GM23248 (cell line): ENCODE measurements at regions not wholly inside any gene's neighbourhood (a gene's known extent, or its start where the extent isn't known, plus 50 kb on each side); places are given as distances from the start of the nearest gene placed in this dataset.

Experiments
- DNase-seq: peaks from one replicate; pipeline ENCODE4 v3.0.0-alpha.2; 2015
- H2AFZ ChIP-seq: fragments of 200-600 bp; sonication (generic); 2 replicates; pipeline ENCODE4 v1.6.1; 2016; ENCODE audit warnings: antibody characterized with exemption
- H3F3A ChIP-seq: fragments of 200-600 bp; sonication (generic); 2 replicates; pipeline ENCODE4 v1.6.1; 2016; ENCODE audit warnings: mild to moderate bottlenecking, antibody characterized with exemption, mixed run types; ENCODE audit not compliant: insufficient read depth
- H3K27ac ChIP-seq: fragments of 200-600 bp; sonication (generic); 2 replicates; pipeline ENCODE4 v1.5.1; 2016; ENCODE audit warnings: mild to moderate bottlenecking
- H3K27me3 ChIP-seq: fragments of 200-600 bp; sonication (generic); replicated peaks from 2 replicates; pipeline ENCODE4 v1.6.1; 2016; ENCODE audit warnings: mild to moderate bottlenecking; ENCODE audit not compliant: insufficient read depth
- H3K36me3 ChIP-seq: fragments of 200-600 bp; sonication (generic); 2 replicates; pipeline ENCODE4 v1.6.1; 2016; ENCODE audit warnings: low read depth, mild to moderate bottlenecking
- H3K4me1 ChIP-seq: fragments of 200-600 bp; sonication (generic); 2 replicates; pipeline ENCODE4 v1.6.1; 2016; ENCODE audit warnings: mild to moderate bottlenecking; ENCODE audit not compliant: insufficient read depth
- H3K4me2 ChIP-seq: fragments of 200-600 bp; sonication (generic); one replicate; pipeline ENCODE4 v1.6.1; 2016; ENCODE audit warnings: mild to moderate bottlenecking; ENCODE audit not compliant: unreplicated experiment
- H3K4me3 ChIP-seq: fragments of 200-600 bp; sonication (generic); 2 replicates; pipeline ENCODE4 v1.5.1; 2016; ENCODE audit warnings: mild to moderate bottlenecking
- H3K79me2 ChIP-seq: fragments of 200-600 bp; sonication (generic); 2 replicates; pipeline ENCODE4 v1.6.1; 2016; ENCODE audit warnings: mild to moderate bottlenecking; ENCODE audit not compliant: insufficient read depth
- H3K9ac ChIP-seq: fragments of 200-600 bp; sonication (generic); 2 replicates; pipeline ENCODE4 v1.6.1; 2016; ENCODE audit warnings: mild to moderate bottlenecking
- H3K9me2 ChIP-seq: fragments of 200-600 bp; sonication (generic); 2 replicates; pipeline ENCODE4 v1.6.1; 2016; ENCODE audit warnings: mixed run types, mild to moderate bottlenecking, moderate library complexity; ENCODE audit not compliant: insufficient read depth
- H3K9me3 ChIP-seq: fragments of 200-600 bp; sonication (generic); one replicate; pipeline ENCODE4 v1.6.1; 2017; ENCODE audit warnings: low read depth
- H4K20me1 ChIP-seq: fragments of 200-600 bp; sonication (generic); 2 replicates; pipeline ENCODE4 v1.6.0; 2016; ENCODE audit not compliant: insufficient read depth
- EZH2 ChIP-seq: fragments of 200-600 bp; sonication (generic); IDR thresholded peaks from 2 replicates; pipeline ENCODE4 v1.6.1; 2018; ENCODE audit warnings: antibody characterized with exemption, mild to moderate bottlenecking; ENCODE audit not compliant: insufficient read depth, poor library complexity, severe bottlenecking
- EZH2phosphoT487 ChIP-seq: fragments of 200-600 bp; sonication (generic); IDR thresholded peaks from 2 replicates; pipeline ENCODE4 v1.6.1; 2018; ENCODE audit warnings: antibody characterized with exemption, moderate library complexity, mild to moderate bottlenecking, low read depth; ENCODE audit not compliant: insufficient read depth
- WGBS, 2 experiments: methylation state at CpG; one replicate each; pipeline ENCODE4 v1.1.6; 2015 to 2017; ENCODE audit warnings: low lambda C conversion rate in 2 of 2, low coverage in 1 of 2; ENCODE audit errors: missing lambda C conversion rate in 2 of 2; 5-methylcytosine and 5-hydroxymethylcytosine counted together
- in situ Hi-C: fragments of 300-500 bp; cut with MboI; formaldehyde crosslinking; loops from 2 replicates; pipeline ENCODE4 v1.15.0; 2020

GRCh38 chr5:74407701-74408100 lies 232.8 kb downstream of the ENC1 start:
- H3K9ac ChIP-seq: no peak overlapping the region
- no peaks in the 10 kb centered on the region for H3K4me1 ChIP-seq
- H3K79me2 ChIP-seq: no peaks in the 10 kb centered on the region
- 21 to 39% methylated on average over 1 of the region's 1 CpG for WGBS, 2 experiments
- no peaks in the 10 kb centered on the region for H3F3A ChIP-seq
- H3K9me3 ChIP-seq: no peaks in the 10 kb centered on the region
- H3K4me2 ChIP-seq: no peak overlapping the region
- H3K9me2 ChIP-seq: no peaks in the 10 kb centered on the region
- H3K27ac ChIP-seq: no peak overlapping the region
- no peaks in the 10 kb centered on the region for H3K27me3 ChIP-seq
- no peak overlapping the region for H3K4me3 ChIP-seq
- in situ Hi-C loops: no loop called here
- no peaks in the 10 kb centered on the region for H4K20me1 ChIP-seq
- no peak overlapping the region for H2AFZ ChIP-seq
- TF ChIP-seq EZH2phosphoT487 (no peak), EZH2 (no peak)
- no peaks in the 10 kb centered on the region for H3K36me3 ChIP-seq
- no peak for DNase-seq

GRCh38 chr5:74406844-74407243 lies 233.7 kb downstream of the ENC1 start:
- no peak for DNase-seq
- Histone ChIP-seq H3K79me2 (no peaks in the 10 kb centered on the region), H3K4me2 (no peak overlapping the region), H3K36me3 (no peaks in the 10 kb centered on the region), H3K4me1 (no peaks in the 10 kb centered on the region), H3K27me3 (no peaks in the 10 kb centered on the region), H3K9me2 (no peaks in the 10 kb centered on the region), H4K20me1 (no peaks in the 10 kb centered on the region), H2AFZ (no peak overlapping the region), H3K9ac (no peak overlapping the region), H3K9me3 (no peaks in the 10 kb centered on the region), H3K4me3 (no peak overlapping the region), H3F3A (no peaks in the 10 kb centered on the region), H3K27ac (no peak overlapping the region)
- TF ChIP-seq EZH2: no peak
- no peak for TF ChIP-seq EZH2phosphoT487
- in situ Hi-C loops: no loop called here
- WGBS, 2 experiments: 47 to 57% methylated on average over 3 of the region's 3 CpGs

GRCh38 chr5:74405593-74405992 lies 234.9 kb downstream of the ENC1 start:
- H3K9me3 ChIP-seq: no peaks in the 10 kb centered on the region
- no peak overlapping the region for H3K4me2 ChIP-seq
- H3K9ac ChIP-seq: no peak overlapping the region
- H2AFZ ChIP-seq: no peak overlapping the region
- H3K4me3 ChIP-seq: no peak overlapping the region
- H3K27ac ChIP-seq: no peak overlapping the region
- no peak for TF ChIP-seq EZH2phosphoT487
- no peak for TF ChIP-seq EZH2
- no peaks in the 10 kb centered on the region for H3K27me3 ChIP-seq
- no peaks in the 10 kb centered on the region for H3K79me2 ChIP-seq
- no peaks in the 10 kb centered on the region for H3K36me3 ChIP-seq
- no peaks in the 10 kb centered on the region for H3K9me2 ChIP-seq
- H3F3A ChIP-seq: no peaks in the 10 kb centered on the region
- no peak for DNase-seq
- in situ Hi-C loops: no loop called here
- 58 to 62% methylated on average over 4 of the region's 4 CpGs for WGBS, 2 experiments
- no peaks in the 10 kb centered on the region for H4K20me1 ChIP-seq
- H3K4me1 ChIP-seq: no peaks in the 10 kb centered on the region

GRCh38 chr5:74404574-74405508 lies 235.7 kb downstream of the ENC1 start:
- in situ Hi-C loops: no loop called here
- no peak overlapping the region for H3K4me3 ChIP-seq
- no peaks in the 10 kb centered on the region for H3K27me3 ChIP-seq
- H3K27ac ChIP-seq: no peak overlapping the region
- no peaks in the 10 kb centered on the region for H3K9me3 ChIP-seq
- no peaks in the 10 kb centered on the region for H3F3A ChIP-seq
- no peak overlapping the region for H2AFZ ChIP-seq
- no peak for TF ChIP-seq EZH2
- TF ChIP-seq EZH2phosphoT487: no peak
- H3K9me2 ChIP-seq: no peaks in the 10 kb centered on the region
- no peak overlapping the region for H3K4me2 ChIP-seq
- H3K36me3 ChIP-seq: no peaks in the 10 kb centered on the region
- 46 to 52% methylated on average over 4 of the region's 4 CpGs for WGBS, 2 experiments
- H3K9ac ChIP-seq: no peak overlapping the region
- H4K20me1 ChIP-seq: no peaks in the 10 kb centered on the region
- DNase-seq: no peak
- no peaks in the 10 kb centered on the region for H3K4me1 ChIP-seq
- no peaks in the 10 kb centered on the region for H3K79me2 ChIP-seq
